Loucy (cell line): ENCODE measurements at regions not wholly inside any gene's neighbourhood (a gene's known extent, or its start where the extent isn't known, plus 50 kb on each side); places are given as distances from the start of the nearest gene placed in this dataset.

Source experiments
- CTCF ChIP-seq: fragments of 200-600 bp; sonication (generic); conservative IDR thresholded peaks from 2 replicates; pipeline ENCODE4 v1.5.1; 2014; ENCODE audit warnings: mild to moderate bottlenecking, antibody characterized with exemption, low read length
- EZH2phosphoT487 ChIP-seq: fragments of 200-600 bp; IDR thresholded peaks from 2 replicates; pipeline ENCODE4 v1.6.1; 2018; ENCODE audit warnings: antibody characterized with exemption, mild to moderate bottlenecking, moderate library complexity, borderline replicate concordance

- TF ChIP-seq CTCF (no peak), EZH2phosphoT487 (no peak)
These were observed 392.3 kb upstream of the RGS17 start for GRCh38 chr6:153523390-153523789.
